ENCODE measurements at regions not wholly inside any gene's neighbourhood (a gene's known extent, or its start where the extent isn't known, plus 50 kb on each side); places are given as distances from the start of the nearest gene placed in this dataset.

GRCh38 chr10:64738462-64738861, 1217.3 kb downstream of the REEP3 start (continued):
- TF ChIP-seq, protein P1, sequence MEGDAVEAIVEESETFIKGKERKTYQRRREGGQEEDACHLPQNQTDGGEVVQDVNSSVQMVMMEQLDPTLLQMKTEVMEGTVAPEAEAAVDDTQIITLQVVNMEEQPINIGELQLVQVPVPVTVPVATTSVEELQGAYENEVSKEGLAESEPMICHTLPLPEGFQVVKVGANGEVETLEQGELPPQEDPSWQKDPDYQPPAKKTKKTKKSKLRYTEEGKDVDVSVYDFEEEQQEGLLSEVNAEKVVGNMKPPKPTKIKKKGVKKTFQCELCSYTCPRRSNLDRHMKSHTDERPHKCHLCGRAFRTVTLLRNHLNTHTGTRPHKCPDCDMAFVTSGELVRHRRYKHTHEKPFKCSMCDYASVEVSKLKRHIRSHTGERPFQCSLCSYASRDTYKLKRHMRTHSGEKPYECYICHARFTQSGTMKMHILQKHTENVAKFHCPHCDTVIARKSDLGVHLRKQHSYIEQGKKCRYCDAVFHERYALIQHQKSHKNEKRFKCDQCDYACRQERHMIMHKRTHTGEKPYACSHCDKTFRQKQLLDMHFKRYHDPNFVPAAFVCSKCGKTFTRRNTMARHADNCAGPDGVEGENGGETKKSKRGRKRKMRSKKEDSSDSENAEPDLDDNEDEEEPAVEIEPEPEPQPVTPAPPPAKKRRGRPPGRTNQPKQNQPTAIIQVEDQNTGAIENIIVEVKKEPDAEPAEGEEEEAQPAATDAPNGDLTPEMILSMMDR (conservative IDR thresholded peaks at IDR 0.05; ENCODE audit: low read depth in 2 of 2), result no peak
- no peak for TF ChIP-seq POLR2AphosphoS5 (IDR thresholded peaks at IDR 0.05; ENCODE audit: low read depth)
- TF ChIP-seq ETS1 (IDR thresholded peaks at IDR 0.05), result no peak
- no peak for TF ChIP-seq ZNF114 (CRISPR knock-in tag; IDR thresholded peaks at IDR 0.05)

DNA sequence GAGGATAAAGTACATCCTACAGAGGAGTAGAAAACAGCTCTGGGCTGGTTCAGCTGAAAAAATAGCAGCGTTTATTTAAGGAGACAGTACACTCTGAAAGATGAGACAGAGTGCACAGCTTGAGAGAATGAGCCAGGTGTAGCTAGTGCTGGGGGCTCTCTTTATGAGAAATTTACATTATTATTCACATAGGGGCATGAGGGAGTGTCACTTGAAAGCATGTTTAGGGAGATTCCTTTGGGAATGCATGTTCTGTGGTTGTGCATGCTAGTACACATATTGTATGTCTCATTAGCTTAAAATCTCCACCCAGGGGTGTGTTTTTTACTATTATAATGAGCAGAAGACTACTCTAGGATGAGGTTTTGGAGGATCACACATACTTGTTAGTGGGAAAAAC, 1224.4 kb downstream of the REEP3 start:
- Mint-ChIP-seq H3K4me3 (no peak overlapping the region), H3K9me3 (peaks cover 6% of the 10 kb centered on the region), H3K4me1 (no peaks in the 10 kb centered on the region), H3K27ac (no peak overlapping the region), H3K36me3 (ENCODE audit: low read depth) (no peaks in the 10 kb centered on the region; the same call in 1 of the 3 replicates), H3K27me3 (ENCODE audit: insufficient read depth, low read depth, poor library complexity) (peaks cover 2% of the 10 kb centered on the region)
- Histone ChIP-seq H3K27me3 (ENCODE audit: insufficient read depth) (no peaks in the 10 kb centered on the region), H3K36me3 (ENCODE audit: insufficient read depth) (no peaks in the 10 kb centered on the region), H3K4me2 (no peak overlapping the region), H3K4me1 (ENCODE audit: insufficient read depth) (no peaks in the 10 kb centered on the region), H2AFZ (no peak overlapping the region), H3F3A (replicated peaks; ENCODE audit: low read depth) (no peaks in the 10 kb centered on the region), H3K4me3 (no peak overlapping the region), H3K79me2 (replicated peaks; ENCODE audit: insufficient read depth) (no peaks in the 10 kb centered on the region), H4K20me1 (replicated peaks; ENCODE audit: insufficient read depth) (no peaks in the 10 kb centered on the region), H3K9me2 (ENCODE audit: insufficient read depth) (no peaks in the 10 kb centered on the region), H3K27ac (ENCODE audit: low read depth) (no peak overlapping the region)
- no peak for ATAC-seq
- no peak for DNase-seq (ENCODE audit: low spot score)
- TF ChIP-seq, protein P1 (conservative IDR thresholded peaks at IDR 0.05; ENCODE audit: low read depth in 2 of 2), result no peak
- TF ChIP-seq NANOG (IDR thresholded peaks at IDR 0.05; ENCODE audit: borderline replicate concordance) (no peak), ZNF114 (CRISPR knock-in tag; IDR thresholded peaks at IDR 0.05) (no peak), ZNF462 (CRISPR knock-in tag; IDR thresholded peaks at IDR 0.05) (no peak), CREB1 (CRISPR knock-in tag; IDR thresholded peaks at IDR 0.05; ENCODE audit: low read depth) (no peak), STAT1 (IDR thresholded peaks at IDR 0.05; ENCODE audit: unreplicated experiment) (no peak), EZH2 (IDR thresholded peaks at IDR 0.05; ENCODE audit: low read depth, unreplicated experiment) (no peak), ETS1 (IDR thresholded peaks at IDR 0.05) (no peak), EZH2phosphoT487 (IDR thresholded peaks at IDR 0.05; ENCODE audit: unreplicated experiment) (no peak)
